NCI-H345 treated with DMSO at 0.1 percent for 48 hours (cell line): ENCODE measurements at regions not wholly inside any gene's neighbourhood (a gene's known extent, or its start where the extent isn't known, plus 50 kb on each side); places are given as distances from the start of the nearest gene placed in this dataset.
"Not testable (repeated sequence)": the region's sequence is repeated elsewhere in the genome, so short reads cannot be mapped to it uniquely, and the experiment has no call there.

Source experiments
- DNase-seq: peaks from one replicate; lab custom pipeline; 2025; ENCODE audit not compliant: unreplicated experiment; lab: John Stamatoyannopoulos, UW

GRCh38 chr3:167106456-167106855, 273.6 kb downstream of the ZBBX start:
- DNase-seq = no peak

GRCh38 chr3:167102071-167102470, 278.0 kb downstream of the ZBBX start:
- DNase-seq = no peak

- DNase-seq = no peak
These were observed 279.4 kb downstream of the ZBBX start for GRCh38 chr3:167100651-167101050.

- no peak for DNase-seq
These were observed 279.9 kb downstream of the ZBBX start for GRCh38 chr3:167100200-167100599.

DNA sequence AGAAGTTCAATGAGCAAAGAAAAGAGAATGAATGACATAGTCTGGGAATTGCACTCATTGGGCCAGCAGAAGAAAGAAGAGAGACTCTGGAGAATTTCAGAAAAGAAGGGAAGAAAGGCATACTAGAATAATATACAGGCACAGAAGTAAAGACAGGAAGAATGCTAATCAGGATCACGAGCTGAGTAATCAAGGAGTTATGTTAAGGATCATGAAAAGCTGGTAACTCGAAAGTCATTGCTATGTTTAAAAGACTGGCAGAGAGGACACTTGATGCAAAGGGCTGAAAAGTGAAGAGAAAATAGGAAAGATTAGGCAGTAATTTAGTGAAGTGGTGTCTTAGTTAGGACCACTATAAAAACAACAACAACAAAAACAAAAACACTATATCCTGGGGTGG, 284.1 kb downstream of the ZBBX start:
- DNase-seq = no peak

- no peak for DNase-seq
These were observed 285.5 kb downstream of the ZBBX start for GRCh38 chr3:167094632-167095031.

DNA sequence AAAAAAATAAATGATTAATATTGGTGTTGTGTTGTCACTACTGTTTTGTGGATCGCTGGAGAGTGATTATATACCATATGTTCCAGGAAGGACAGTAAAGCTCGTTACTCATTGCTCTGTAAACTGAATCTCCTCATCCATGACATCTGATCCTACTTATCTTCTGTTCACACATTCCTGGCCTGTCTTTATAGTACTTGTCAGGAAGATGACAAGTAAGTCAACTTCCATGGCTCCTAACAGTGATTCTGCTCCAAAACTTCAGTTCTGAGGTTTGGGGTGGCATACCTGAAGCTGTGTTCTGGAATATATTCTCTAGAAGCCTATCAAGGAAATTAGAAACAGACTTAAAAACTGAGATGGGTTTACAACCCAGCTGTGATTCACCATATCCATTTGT, 288.9 kb downstream of the ZBBX start:
- DNase-seq = no peak

GRCh38 chr3:167084545-167084944, 295.6 kb downstream of the ZBBX start:
- DNase-seq = no peak

DNA sequence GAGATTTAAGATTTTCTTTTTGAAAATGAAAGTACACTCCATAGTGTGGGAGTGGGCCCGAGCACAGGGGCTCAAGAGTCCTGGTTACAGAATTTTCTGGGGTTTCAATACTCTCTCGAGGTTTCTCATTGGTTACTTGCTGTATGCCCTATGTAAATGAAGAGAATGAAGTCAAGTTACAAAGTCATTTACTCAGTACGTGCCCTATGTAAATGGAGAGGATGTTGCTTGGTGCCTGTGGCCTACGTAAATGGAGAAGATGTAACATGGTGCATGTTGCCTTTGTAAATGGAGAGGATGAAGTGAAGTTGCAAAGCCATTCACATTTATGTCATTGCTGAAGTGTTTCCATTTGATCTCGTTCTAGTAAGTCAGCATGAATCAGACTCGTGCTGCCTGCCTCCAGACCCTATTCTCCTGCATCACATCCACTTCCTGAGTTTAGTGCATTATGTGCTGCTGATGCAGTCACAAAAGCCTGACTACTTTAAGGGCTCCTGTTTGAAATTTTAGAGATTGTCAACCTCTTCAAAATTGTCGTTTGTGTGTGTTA, 302.0 kb downstream of the ZBBX start:
- no peak for DNase-seq

DNA sequence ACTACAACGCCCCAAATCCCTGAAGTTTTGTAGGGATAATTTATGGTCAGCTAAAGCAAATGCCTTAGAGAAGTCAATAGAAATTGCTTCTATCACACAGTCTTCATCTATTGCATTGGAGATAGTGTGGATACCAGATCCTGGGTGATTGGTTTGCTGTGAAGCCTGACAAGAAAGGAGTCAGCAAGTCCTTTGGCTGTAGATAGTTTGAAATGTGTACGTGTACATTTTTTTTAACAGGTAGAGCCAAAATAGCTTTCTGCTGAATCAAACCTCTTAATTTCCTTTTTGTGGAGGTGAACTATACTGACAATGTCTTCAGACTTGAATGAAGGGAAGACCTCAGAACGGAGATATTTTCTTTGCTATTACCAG, 312.3 kb downstream of the ZBBX start:
- DNase-seq = no peak

DNA sequence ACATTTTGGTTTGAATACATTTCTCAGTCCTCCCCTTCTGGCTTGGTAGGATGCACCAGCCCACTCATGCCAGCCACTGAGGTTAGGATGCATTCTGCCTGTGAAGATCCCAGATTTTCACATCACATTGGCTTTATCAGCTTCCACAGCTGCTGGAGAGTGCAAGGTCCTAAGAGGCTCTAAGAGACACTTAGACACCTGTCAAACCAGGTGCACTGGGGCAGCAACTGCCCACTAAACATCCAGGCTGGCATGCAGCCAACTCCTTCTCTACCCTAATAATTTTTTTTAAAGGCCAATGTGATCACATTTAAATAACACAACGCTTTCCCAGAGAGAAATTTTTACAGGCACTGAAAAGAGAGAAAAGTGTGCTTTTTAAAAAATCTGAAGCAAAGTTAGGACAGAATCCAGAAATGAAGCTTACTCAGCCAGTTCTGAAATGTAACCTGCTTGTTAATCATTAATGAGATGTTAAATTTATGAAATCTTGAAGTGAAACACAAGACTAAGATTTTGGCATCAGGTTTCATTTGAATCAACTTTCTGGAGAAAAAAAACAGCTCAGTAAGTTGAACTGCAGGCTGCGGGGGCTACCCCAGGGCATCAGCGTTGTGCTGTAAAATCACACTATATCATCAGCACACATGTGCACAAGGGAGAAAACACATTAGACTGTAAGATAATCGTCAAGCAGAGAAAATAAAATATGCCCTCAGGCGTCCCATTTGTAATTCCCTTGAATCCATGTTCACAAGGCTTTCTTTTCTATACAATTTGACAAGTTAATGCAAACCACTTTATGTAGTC, 312.9 kb downstream of the ZBBX start:
- DNase-seq = peak; percentile 57

GRCh38 chr3:167057581-167057980, 322.5 kb downstream of the ZBBX start:
- DNase-seq = no peak

- DNase-seq = no peak
These were observed 325.2 kb downstream of the ZBBX start for GRCh38 chr3:167054926-167055325.

GRCh38 chr3:167051421-167051820, 328.7 kb downstream of the ZBBX start:
- no peak for DNase-seq

- DNase-seq = no peak
These were observed 346.2 kb downstream of the ZBBX start for GRCh38 chr3:167033866-167034265.

GRCh38 chr3:167032267-167032876, 347.7 kb downstream of the ZBBX start:
- peak; percentile 23 for DNase-seq

GRCh38 chr3:167031364-167032049, 348.6 kb downstream of the ZBBX start:
- no peak for DNase-seq

- DNase-seq = no peak
These were observed 349.9 kb downstream of the ZBBX start for GRCh38 chr3:167030082-167030725.

DNA sequence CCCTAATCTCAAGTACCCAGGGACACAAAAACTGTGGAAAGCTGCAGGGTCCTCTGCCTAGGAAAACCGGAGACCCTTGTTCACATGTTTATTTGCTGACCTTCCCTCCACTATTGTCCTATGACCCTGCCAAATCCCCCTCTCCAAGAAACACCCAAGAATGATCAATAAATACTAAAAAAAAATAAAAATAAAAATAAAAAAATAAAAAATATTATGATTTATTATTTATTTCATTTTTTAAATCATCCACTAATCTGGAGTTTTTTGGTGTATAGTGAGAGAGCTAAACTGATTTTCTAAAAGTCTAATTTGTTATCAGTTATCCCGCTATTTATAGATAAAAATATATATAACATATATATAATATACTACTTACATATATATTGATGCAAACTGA, 360.6 kb downstream of the ZBBX start:
- DNase-seq = not testable (repeated sequence)

GRCh38 chr3:167018591-167019111, 361.4 kb downstream of the ZBBX start:
- not testable (repeated sequence) for DNase-seq

DNA sequence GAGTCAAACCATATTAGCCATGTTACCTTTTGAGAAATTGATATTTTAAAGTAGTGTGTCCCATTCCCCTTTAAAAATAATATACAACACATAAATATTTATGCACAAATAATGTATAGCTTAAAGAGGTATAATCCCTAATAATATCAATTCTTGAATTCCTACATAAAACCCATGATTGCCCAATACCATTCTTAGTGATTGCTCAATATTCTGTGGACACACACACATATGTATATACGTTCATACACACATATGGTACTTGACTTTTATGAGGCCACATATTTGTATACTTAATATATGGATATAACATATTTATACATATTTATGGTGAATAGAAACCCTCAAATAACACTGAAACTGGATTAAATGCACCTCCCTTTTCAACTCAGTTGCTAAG, 367.4 kb downstream of the ZBBX start:
- DNase-seq = no peak
